ENCODE measurements at regions not wholly inside any gene's neighbourhood (a gene's known extent, or its start where the extent isn't known, plus 50 kb on each side); places are given as distances from the start of the nearest gene placed in this dataset.

DNA sequence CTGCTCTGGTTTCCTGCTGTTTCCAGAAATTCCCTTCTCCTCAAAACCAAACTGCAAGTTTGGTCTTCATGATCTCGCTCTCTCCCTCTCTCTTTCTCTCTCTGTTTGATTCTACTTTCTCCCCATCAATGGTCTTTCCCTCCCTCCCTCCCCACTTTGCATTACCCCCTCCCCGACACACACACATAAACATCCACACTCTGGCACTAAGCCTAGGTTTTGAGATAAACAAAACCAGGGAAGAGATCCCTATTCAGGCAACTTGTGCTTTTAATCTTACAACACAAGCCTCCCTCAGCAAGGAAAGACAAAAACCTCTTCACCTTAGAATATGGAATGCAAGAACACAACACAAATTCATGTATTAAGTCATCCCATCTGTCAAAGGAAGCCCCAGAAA is 73.5 kb upstream of the PTPRT start:
- no peaks in the 10 kb centered on the region for H3K36me3 ChIP-seq (ENCODE audit: control insufficient read depth, insufficient read depth, low read length)
- H3K27ac ChIP-seq (ENCODE audit: extremely low read depth, low read depth, low read length) = no peak overlapping the region
- H3K9me3 ChIP-seq (replicated peaks; ENCODE audit: control insufficient read depth, insufficient read depth, low read depth, low read length) = no peaks in the 10 kb centered on the region
- H4K20me1 ChIP-seq (replicated peaks; ENCODE audit: control insufficient read depth, insufficient read depth, low read length) = no peaks in the 10 kb centered on the region
- BruUV-seq (replicated peaks) = no TSS peak
- no peaks in the 10 kb centered on the region for H3K4me1 ChIP-seq (replicated peaks in 1 of 2; ENCODE audit: control insufficient read depth in 2 of 2, insufficient read depth in 2 of 2, low read length in 2 of 2)
- H3K9ac ChIP-seq (ENCODE audit: insufficient read depth in 1 of 2, low read depth in 2 of 2, low read length in 2 of 2) = no peak overlapping the region
- CTCF ChIA-PET (ENCODE audit: low intra/inter-chr PET ratio) = no interaction called here
- in situ Hi-C loops (cut with MboI) (no loop called here), intact Hi-C loops (cut with micrococcal nuclease) (no loop called here)
- WGBS (ENCODE audit: insufficient coverage, low coverage, missing lambda C conversion rate) = no CpG with 5 or more reads among the region's 2 CpGs
- H3K4me2 ChIP-seq (ENCODE audit: insufficient read depth, low read length) = no peak overlapping the region
- H2AFZ ChIP-seq (ENCODE audit: low read depth, low read length) = no peak overlapping the region
- ATAC-seq (no peak), DNase-seq (ENCODE audit: extremely low read depth in 1 of 4, low spot score in 3 of 4) (no peak), FAIRE-seq (no peak)
- no peaks in the 10 kb centered on the region for H3K79me2 ChIP-seq (ENCODE audit: control insufficient read depth, insufficient read depth, low read length)
- POLR2A ChIA-PET = no interaction called here
- peaks cover 0 to 5% of the 10 kb centered on the region in 2 experiments; a peak in 1 of 5 replicates for H3K27me3 ChIP-seq (ENCODE audit: control insufficient read depth in 2 of 2, insufficient read depth in 2 of 2, low read length in 2 of 2)
- H3K9me1 ChIP-seq (ENCODE audit: control insufficient read depth, insufficient read depth, low read length) = no peaks in the 10 kb centered on the region
- H3K4me3 ChIP-seq = no peak overlapping the region
- TF ChIP-seq ZNF766 (CRISPR knock-in tag; conservative IDR thresholded peaks at IDR 0.05) (no peak), ZC3H8 (IDR thresholded peaks at IDR 0.05) (no peak), KAT2B (IDR thresholded peaks at IDR 0.05; ENCODE audit: low read depth, low read length) (no peak), RNF219 (CRISPR knock-in tag; IDR thresholded peaks at IDR 0.05) (no peak), BCOR (IDR thresholded peaks at IDR 0.05) (no peak), ZC3H11A (IDR thresholded peaks at IDR 0.05; ENCODE audit: low read depth, low read length) (no peak), ZBTB11 (CRISPR knock-in tag; IDR thresholded peaks at IDR 0.05) (no peak), HDAC8 (tag; IDR thresholded peaks at IDR 0.05) (no peak), TBP (optimal IDR thresholded peaks at IDR 0.05; ENCODE audit: low read depth, low read length) (no peak), SUPT5H (IDR thresholded peaks at IDR 0.05) (no peak), TRIM24 (IDR thresholded peaks at IDR 0.05) (no peak), CBX8 (IDR thresholded peaks at IDR 0.05; ENCODE audit: borderline replicate concordance, extremely low read depth, low read depth, low read length, poor library complexity, severe bottlenecking) (no peak), ZBTB49 (CRISPR knock-in tag; IDR thresholded peaks at IDR 0.05; ENCODE audit: borderline replicate concordance) (no peak), SIRT6 (IDR thresholded peaks at IDR 0.05; ENCODE audit: low read depth, low read length) (no peak)
- TF ChIP-seq, protein P1, sequence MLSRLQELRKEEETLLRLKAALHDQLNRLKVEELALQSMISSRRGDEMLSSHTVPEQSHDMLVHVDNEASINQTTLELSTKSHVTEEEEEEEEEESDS (CRISPR knock-in tag; IDR thresholded peaks at IDR 0.05) = no peak
